ENCODE measurements at regions not wholly inside any gene's neighbourhood (a gene's known extent, or its start where the extent isn't known, plus 50 kb on each side); places are given as distances from the start of the nearest gene placed in this dataset.
"Not testable (repeated sequence)": the region's sequence is repeated elsewhere in the genome, so short reads cannot be mapped to it uniquely, and the experiment has no call there.

- H3K4me1 Mint-ChIP-seq, result no peaks in the 10 kb centered on the region
- H3K4me3 Mint-ChIP-seq, result no peak overlapping the region
- CTCF ChIA-PET, result no interaction called here
- H3K27me3 Mint-ChIP-seq, result no peaks in the 10 kb centered on the region
- no peak for DNase-seq
- H3K27ac Mint-ChIP-seq, result no peak overlapping the region
- no peaks in the 10 kb centered on the region for H3K9me3 Mint-ChIP-seq
- H3K36me3 Mint-ChIP-seq, result no peaks in the 10 kb centered on the region
Observed at GRCh38 chr2:117607202-117607601, 207.3 kb upstream of the DDX18 start.

GRCh38 chr2:117613101-117613500 is 201.4 kb upstream of the DDX18 start:
- Mint-ChIP-seq H3K27ac (no peak overlapping the region), H3K36me3 (no peaks in the 10 kb centered on the region), H3K4me1 (no peaks in the 10 kb centered on the region), H3K9me3 (no peaks in the 10 kb centered on the region), H3K4me3 (no peak overlapping the region), H3K27me3 (no peaks in the 10 kb centered on the region)
- CTCF ChIA-PET, result no interaction called here
- DNase-seq, result no peak

- H3K36me3 Mint-ChIP-seq, result no peaks in the 10 kb centered on the region
- no peaks in the 10 kb centered on the region for H3K4me1 Mint-ChIP-seq
- H3K4me3 Mint-ChIP-seq, result no peak overlapping the region
- H3K27me3 Mint-ChIP-seq, result no peaks in the 10 kb centered on the region
- no peaks in the 10 kb centered on the region for H3K9me3 Mint-ChIP-seq
- DNase-seq, result no peak
- CTCF ChIA-PET, result no interaction called here
- H3K27ac Mint-ChIP-seq, result no peak overlapping the region
Observed at GRCh38 chr2:117614296-117614695, 200.2 kb upstream of the DDX18 start.

GRCh38 chr2:117614823-117615534 is 199.5 kb upstream of the DDX18 start:
- Mint-ChIP-seq H3K27ac (no peak overlapping the region), H3K4me1 (no peaks in the 10 kb centered on the region), H3K4me3 (no peak overlapping the region), H3K36me3 (no peaks in the 10 kb centered on the region), H3K9me3 (no peaks in the 10 kb centered on the region), H3K27me3 (no peaks in the 10 kb centered on the region)
- DNase-seq, result no peak
- CTCF ChIA-PET, result no interaction called here

DNA sequence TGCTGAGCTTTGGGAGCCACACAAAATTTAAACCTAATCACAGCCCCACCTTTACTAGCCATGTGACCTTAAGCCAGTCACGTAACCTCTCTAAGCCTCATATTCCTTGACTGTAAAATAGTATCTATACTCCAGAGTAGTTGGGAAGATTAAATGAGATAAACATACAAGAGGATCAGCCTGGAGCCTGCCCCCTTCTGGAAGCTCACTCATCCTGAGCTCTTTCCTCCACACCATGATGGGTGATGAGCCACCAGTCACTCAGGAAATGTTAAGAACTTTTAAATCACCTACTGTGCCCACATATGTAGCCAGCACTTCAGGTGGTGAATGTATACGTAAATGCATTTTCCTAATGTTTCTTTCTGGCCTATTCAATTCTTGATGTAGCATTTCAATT is 195.9 kb upstream of the DDX18 start:
- H3K4me3 Mint-ChIP-seq, result no peak overlapping the region
- CTCF ChIA-PET, result no interaction called here
- DNase-seq, result no peak
- no peaks in the 10 kb centered on the region for H3K4me1 Mint-ChIP-seq
- no peaks in the 10 kb centered on the region for H3K27me3 Mint-ChIP-seq
- no peaks in the 10 kb centered on the region for H3K36me3 Mint-ChIP-seq
- H3K9me3 Mint-ChIP-seq, result no peaks in the 10 kb centered on the region
- H3K27ac Mint-ChIP-seq, result no peak overlapping the region

DNA sequence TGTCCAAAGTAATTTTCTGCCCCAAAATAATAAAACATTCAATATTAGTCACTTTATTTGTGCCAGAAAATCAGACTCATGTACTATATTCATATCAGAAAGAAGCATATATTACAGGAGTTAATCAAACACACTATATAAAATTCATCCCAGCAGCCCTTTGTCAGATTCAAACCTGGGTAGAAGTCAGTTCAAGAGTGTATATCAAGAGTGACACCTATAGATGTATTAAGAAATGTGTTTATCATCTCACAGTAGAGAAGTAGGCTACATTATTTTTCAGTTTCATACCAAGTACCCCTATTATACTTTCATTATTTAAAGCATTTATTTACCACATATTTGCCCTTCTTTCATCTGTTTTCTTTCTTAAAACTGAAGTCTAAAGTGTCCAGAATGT is 193.2 kb upstream of the DDX18 start:
- DNase-seq, result no peak
- H3K9me3 Mint-ChIP-seq, result no peaks in the 10 kb centered on the region
- no peaks in the 10 kb centered on the region for H3K27me3 Mint-ChIP-seq
- no peaks in the 10 kb centered on the region for H3K4me1 Mint-ChIP-seq
- H3K27ac Mint-ChIP-seq, result no peak overlapping the region
- no peak overlapping the region for H3K4me3 Mint-ChIP-seq
- no peaks in the 10 kb centered on the region for H3K36me3 Mint-ChIP-seq
- CTCF ChIA-PET, result no interaction called here

DNA sequence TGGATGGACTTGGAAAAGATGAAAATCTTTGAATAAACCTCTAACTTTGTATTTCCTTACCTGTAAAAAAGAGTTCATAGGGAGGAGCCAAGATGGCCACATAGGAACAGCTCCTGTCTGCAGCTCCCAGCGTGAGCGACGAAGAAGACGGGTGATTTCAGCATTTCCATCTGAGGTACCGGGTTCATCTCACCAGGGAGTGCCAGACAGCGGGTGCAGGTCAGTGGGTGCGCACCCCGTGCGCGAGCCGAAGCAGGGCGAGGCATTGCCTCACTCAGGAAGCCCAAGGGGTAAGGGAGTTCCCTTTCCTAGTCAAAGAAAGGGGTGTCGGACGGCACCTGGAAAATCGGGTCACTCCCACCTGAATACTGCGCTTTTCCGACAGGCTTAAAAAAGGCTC is 191.3 kb upstream of the DDX18 start:
- H3K9me3 Mint-ChIP-seq, DNase-seq, H3K27ac Mint-ChIP-seq, H3K4me3 Mint-ChIP-seq, H3K4me1 Mint-ChIP-seq, H3K27me3 Mint-ChIP-seq, H3K36me3 Mint-ChIP-seq, CTCF ChIA-PET: not testable (repeated sequence)

GRCh38 chr2:117631152-117631945 is 183.1 kb upstream of the DDX18 start:
- Mint-ChIP-seq H3K27ac (no peak overlapping the region), H3K9me3 (no peaks in the 10 kb centered on the region), H3K4me3 (no peak overlapping the region), H3K4me1 (no peaks in the 10 kb centered on the region), H3K36me3 (no peaks in the 10 kb centered on the region), H3K27me3 (no peaks in the 10 kb centered on the region)
- CTCF ChIA-PET, result no interaction called here
- no peak for DNase-seq

- no peak overlapping the region for H3K27ac Mint-ChIP-seq
- no peak for DNase-seq
- H3K9me3 Mint-ChIP-seq, result peaks cover 2% of the 10 kb centered on the region
- H3K36me3 Mint-ChIP-seq, result no peaks in the 10 kb centered on the region
- no peaks in the 10 kb centered on the region for H3K27me3 Mint-ChIP-seq
- CTCF ChIA-PET, result no interaction called here
- H3K4me3 Mint-ChIP-seq, result no peak overlapping the region
- H3K4me1 Mint-ChIP-seq, result no peaks in the 10 kb centered on the region
Observed at GRCh38 chr2:117635481-117635880, 179.0 kb upstream of the DDX18 start.

GRCh38 chr2:117639401-117639800 is 175.1 kb upstream of the DDX18 start:
- Mint-ChIP-seq H3K9me3 (peaks cover 4% of the 10 kb centered on the region), H3K4me1 (no peaks in the 10 kb centered on the region), H3K27ac (no peak overlapping the region), H3K27me3 (no peaks in the 10 kb centered on the region), H3K4me3 (no peak overlapping the region), H3K36me3 (no peaks in the 10 kb centered on the region)
- CTCF ChIA-PET, result no interaction called here
- DNase-seq, result no peak

- Mint-ChIP-seq H3K4me3 (no peak overlapping the region), H3K27ac (no peak overlapping the region), H3K36me3 (no peaks in the 10 kb centered on the region), H3K4me1 (no peaks in the 10 kb centered on the region), H3K9me3 (peaks cover 5% of the 10 kb centered on the region), H3K27me3 (no peaks in the 10 kb centered on the region)
- no peak for DNase-seq
- CTCF ChIA-PET, result no interaction called here
Observed at GRCh38 chr2:117644403-117644802, 170.1 kb upstream of the DDX18 start.

- Mint-ChIP-seq H3K27ac (no peak overlapping the region), H3K9me3 (peaks cover 5% of the 10 kb centered on the region), H3K27me3 (no peaks in the 10 kb centered on the region), H3K4me3 (no peak overlapping the region), H3K36me3 (no peaks in the 10 kb centered on the region), H3K4me1 (no peaks in the 10 kb centered on the region)
- no peak for DNase-seq
- CTCF ChIA-PET, result no interaction called here
Observed at GRCh38 chr2:117645458-117645857, 169.0 kb upstream of the DDX18 start.

DNA sequence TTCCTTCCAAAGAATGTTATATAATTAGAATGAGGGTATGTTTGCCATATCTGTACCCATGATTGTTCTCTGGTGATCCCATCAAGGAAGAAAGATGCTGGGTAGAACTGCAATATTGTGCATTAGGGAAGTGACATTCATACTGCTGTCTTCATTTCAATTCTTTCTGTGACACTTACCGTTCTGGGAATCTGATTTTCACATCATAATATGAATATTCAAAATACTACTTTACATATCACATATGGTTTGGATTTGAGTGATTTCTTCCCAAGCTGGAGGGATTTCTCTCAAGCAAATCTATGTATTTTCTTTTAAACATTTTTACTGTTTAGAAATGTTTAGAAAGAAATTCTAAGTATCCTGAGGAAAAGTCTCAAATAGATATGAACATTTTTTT is 168.4 kb upstream of the DDX18 start:
- peaks cover 4% of the 10 kb centered on the region for H3K9me3 Mint-ChIP-seq

DNA sequence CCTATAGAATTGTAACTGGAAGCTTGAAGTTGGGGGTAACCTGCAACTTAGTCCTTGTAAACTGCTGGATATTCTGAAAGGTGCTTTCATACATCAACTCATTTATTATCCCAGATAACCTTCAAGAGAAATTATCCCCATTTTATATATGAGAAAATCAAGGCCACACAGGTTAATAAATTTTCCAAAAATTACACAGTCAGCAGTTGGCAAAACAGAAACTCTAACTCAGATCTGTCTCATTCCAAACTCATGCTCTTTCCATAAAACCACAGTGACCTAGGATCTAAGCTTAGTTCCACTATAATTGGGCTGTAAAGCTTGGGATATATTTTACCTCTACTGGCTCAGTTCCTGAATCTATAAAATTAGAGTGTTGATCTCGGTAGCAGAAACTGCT is 167.6 kb upstream of the DDX18 start:
- no peak for DNase-seq
- no peaks in the 10 kb centered on the region for H3K27me3 Mint-ChIP-seq
- no peak overlapping the region for H3K27ac Mint-ChIP-seq
- peaks cover 4% of the 10 kb centered on the region for H3K9me3 Mint-ChIP-seq
- no peaks in the 10 kb centered on the region for H3K36me3 Mint-ChIP-seq
- no peaks in the 10 kb centered on the region for H3K4me1 Mint-ChIP-seq
- no peak overlapping the region for H3K4me3 Mint-ChIP-seq
- CTCF ChIA-PET, result no interaction called here

More for the DNA sequence above, 168.4 kb upstream of the DDX18 start:
- DNase-seq, result no peak
- no peaks in the 10 kb centered on the region for H3K27me3 Mint-ChIP-seq
- H3K36me3 Mint-ChIP-seq, result no peaks in the 10 kb centered on the region
- H3K27ac Mint-ChIP-seq, result no peak overlapping the region
- CTCF ChIA-PET, result no interaction called here
- H3K4me1 Mint-ChIP-seq, result no peaks in the 10 kb centered on the region
- H3K4me3 Mint-ChIP-seq, result no peak overlapping the region

GRCh38 chr2:117656546-117656945 is 157.9 kb upstream of the DDX18 start:
- no peak for DNase-seq
- Mint-ChIP-seq H3K27me3 (no peaks in the 10 kb centered on the region), H3K4me3 (no peak overlapping the region), H3K9me3 (no peaks in the 10 kb centered on the region), H3K4me1 (no peaks in the 10 kb centered on the region), H3K27ac (no peak overlapping the region), H3K36me3 (no peaks in the 10 kb centered on the region)
- CTCF ChIA-PET, result no interaction called here
